GM21619 (cell line): ENCODE measurements at regions not wholly inside any gene's neighbourhood (a gene's known extent, or its start where the extent isn't known, plus 50 kb on each side); places are given as distances from the start of the nearest gene placed in this dataset.
"Not testable (repeated sequence)": the region's sequence is repeated elsewhere in the genome, so short reads cannot be mapped to it uniquely, and the experiment has no call there.

Experiments
- ATAC-seq: cut with Tn5 transposase; IDR thresholded peaks from one replicate; pipeline ENCODE4 v1.9.1; 2021; ENCODE audit not compliant: unreplicated experiment

DNA sequence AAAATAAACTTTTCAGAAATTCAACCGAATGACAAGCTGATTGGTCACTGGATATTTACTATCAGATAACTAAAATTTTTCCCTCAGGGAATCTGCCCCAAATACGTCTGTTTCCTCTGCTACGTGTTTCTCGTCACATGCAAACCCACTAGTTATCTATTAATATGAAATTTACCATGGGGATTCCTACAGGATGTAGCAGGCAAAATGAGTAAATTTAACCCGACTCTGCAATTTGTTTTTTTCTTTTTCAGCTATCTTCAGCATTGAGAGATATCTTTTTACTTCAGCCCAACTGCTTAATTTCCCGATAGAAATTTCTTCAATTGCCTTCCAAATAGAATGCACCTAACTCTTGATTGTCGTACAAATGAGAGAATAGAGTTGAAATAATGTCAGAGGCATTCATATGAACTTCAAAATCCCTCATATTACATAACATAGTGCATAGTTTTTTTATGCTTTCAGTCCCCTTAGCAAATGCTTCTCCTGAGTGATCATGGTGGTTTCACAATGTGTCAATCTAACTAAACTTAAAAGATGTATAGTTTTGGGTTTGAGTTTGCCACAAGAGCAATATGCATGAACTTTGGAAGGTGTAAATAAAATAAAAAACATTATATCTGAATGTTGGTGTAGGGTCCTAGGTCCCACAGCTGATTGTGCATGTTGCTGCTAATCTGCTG, 913.1 kb upstream of the GRIA3 start:
- no peak for ATAC-seq

DNA sequence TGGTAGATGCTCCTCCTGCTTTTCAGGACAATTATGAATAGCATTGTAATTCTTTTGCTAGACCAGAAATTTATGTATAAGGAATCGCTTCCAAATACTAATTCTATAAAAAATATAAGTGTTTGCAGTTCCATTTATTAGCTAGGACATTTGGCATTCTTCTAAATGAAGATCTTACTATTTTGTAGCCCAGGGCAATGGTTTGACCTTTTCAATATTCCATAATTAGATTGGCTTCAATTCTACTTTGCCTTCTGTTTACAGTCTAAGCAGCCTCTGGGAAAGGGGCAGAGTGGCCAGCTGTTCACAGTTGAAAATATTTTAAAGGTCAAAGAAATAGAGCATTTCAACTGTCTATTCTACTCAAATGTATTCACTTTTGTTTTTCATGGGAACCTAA, 912.1 kb upstream of the GRIA3 start:
- ATAC-seq: no peak

DNA sequence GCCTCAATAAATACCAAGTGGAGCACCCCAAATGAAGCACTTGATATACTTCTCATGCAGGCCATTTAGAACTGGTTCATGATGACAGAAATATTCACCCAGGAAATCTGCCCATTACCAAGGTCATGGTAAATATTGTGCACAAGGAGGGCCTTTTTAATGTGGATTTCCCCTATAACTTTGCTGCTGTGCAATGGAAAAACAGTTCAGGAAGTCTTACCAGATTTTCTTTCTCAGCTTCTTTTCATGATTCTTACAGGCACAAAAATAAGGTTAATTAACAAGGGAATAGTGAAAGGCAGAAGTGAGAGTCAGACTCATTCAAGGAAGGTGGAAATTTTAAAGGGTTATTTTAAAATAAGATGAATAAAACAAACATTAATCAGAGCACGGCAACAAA, 904.3 kb upstream of the GRIA3 start:
- no peak for ATAC-seq

DNA sequence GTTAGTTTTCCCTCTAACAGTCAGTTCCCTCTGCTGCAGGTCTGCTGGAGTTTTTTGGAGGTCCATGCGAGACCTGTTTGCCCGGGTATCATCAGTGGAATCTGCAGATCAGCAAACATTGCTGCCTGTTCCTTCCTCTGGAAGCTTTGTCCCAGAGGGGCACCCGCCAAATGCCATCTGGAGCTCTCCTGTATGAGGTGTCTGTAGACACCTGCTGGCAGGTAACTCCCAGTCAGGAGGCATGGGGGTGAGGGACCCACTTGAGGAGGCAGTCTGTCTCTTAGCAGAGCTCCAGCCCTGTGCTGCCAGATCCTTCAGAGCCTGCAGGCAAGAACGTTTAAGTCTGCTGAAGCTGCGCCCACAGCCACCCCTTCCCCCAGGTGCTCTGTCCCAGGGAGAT, 884.3 kb upstream of the GRIA3 start:
- ATAC-seq: not testable (repeated sequence)

DNA sequence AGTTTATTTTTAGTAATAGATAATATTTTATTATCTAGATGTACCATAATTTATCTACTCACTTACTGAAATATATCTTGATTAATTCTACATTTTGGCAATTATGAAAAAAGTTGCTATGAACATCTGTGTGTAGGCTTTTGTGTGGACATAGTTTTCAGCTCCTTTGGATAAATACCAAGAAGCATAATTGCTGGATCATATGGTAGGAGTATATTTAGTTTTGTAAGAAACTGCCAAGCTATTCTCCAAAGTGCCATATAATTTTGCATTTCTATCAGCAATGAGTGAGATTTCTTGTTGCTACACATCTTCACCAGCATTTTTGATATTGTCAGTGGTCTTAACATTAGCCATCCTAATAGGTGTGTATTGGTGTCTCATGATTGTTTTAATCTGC, 882.6 kb upstream of the GRIA3 start:
- no peak for ATAC-seq

DNA sequence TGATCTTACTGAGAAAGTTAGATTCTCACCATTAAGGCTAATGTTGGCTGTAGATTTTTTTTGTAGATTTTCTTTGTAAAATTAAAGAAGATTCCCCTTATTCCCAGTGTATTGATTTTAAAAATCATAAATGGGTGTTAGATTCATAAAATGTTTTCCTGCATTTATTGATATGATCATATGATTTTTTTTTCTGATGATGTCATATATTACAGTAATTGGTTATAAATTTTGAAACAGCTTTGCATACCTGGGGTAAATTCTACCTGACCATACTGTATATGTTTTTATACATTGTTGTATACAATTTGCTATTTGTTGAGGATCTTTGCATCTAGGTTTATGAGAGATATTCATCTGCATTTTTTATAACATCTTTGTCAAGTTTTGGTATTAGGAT, 880.3 kb upstream of the GRIA3 start:
- ATAC-seq: no peak

DNA sequence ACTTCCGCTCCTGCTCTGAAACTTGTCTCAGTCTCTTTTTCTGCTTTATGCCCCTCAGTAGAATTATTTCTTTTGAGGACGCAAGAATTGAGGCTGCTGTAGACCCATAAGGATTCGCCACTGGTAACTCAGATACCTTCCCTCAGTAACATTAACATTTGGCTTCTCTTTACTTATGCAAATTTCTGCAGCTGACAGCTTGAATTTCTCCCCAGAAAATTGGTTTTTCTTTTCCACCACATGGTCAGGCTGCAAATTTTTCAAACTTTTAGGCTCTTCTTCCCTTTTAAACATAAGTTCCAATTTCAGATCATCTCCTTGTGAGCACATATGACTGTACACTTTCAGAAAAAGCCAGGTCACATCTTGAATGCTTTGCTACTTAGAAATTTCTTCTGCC, 839.3 kb upstream of the GRIA3 start:
- ATAC-seq: no peak

DNA sequence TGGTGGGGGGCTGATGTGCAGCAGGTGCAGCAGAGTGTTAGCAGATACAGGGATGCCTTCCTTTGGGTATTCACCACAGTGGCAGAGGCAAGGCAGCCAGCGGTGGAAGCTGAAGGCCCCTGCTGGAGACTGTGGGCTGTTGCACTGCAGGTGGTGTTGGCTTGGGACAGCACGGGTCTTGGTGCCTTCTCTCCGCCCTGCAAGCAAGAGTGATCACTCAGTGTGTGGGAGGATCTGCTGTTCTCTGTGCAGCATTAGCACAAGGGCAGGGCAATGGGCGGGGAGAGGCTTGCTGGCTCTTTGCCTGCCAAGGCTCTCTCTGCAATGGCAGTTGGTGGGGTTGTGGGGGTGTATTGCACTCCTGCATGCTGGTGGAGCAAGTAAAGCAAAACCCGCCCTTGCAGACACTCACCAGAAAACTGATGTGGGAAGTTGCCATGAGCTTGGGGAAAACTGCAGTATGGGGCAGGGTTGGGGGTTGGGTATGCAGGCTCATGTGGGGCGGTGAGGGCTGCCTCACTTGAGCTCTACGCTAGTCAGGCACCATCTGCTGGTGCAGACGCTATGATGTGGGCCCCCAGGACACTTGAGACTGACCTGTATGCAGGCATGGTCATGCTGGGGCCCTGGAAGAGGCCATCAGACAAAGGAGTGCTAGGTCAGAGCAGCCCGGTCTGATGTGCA, 820.8 kb upstream of the GRIA3 start:
- ATAC-seq: no peak

DNA sequence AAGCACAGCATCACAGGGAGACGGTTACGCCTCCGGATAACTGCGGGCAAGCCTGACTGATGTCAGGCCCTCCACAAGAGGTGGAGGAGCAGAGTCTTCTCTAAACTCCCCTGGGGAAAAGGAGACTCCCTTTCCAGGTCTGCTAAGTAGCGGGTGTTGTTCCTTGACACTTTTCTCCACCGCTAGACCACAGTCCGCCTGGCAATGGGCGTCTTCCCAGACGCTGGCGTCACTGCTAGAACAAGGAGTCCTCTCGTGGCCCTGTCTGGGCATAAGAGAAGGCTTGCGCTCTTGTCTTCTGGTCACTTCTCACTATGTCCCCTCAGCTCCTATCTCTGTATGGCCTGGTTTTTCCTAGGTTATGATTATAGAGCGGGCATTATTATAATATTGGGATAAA, 808.5 kb upstream of the GRIA3 start:
- not testable (repeated sequence) for ATAC-seq

DNA sequence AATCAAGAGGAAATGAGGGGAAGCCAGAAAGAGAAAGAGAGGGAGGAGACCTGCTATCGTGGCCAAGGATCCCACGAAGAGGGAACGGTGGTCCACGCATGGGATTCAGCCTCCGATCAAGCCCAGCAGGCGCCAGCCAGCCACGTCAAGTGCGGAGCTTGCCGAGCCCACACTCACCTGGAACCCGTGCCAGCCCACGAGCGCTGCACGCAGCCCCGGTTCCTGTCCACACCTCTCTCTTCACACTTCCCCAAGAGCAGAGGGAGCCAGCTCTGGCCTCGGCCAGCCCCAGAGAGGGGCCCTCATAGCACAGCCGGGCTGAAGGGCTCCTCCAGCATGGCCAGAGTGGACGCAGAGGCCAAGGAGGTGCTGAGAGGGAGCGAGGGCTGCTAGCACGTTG, 795.1 kb upstream of the GRIA3 start:
- ATAC-seq: no peak

DNA sequence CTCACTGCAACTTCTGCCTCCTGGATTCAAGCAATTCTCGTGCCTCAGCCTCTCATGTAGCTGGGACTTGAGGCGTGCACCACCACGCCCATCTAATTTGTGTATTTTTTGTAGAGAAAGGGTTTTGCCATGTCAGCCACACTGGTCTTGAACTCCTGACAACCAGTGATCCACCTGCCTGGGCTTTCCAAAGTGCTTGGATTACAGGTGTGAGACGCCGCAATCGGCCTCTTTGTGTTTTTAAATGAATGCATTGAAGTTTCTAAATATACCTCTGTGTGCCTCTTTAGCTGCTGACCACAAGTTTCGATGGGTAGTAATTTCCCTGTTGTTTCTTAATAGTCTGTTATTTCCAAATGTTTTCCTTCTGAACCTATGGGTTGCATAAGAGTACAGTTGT, 765.3 kb upstream of the GRIA3 start:
- ATAC-seq: no peak

DNA sequence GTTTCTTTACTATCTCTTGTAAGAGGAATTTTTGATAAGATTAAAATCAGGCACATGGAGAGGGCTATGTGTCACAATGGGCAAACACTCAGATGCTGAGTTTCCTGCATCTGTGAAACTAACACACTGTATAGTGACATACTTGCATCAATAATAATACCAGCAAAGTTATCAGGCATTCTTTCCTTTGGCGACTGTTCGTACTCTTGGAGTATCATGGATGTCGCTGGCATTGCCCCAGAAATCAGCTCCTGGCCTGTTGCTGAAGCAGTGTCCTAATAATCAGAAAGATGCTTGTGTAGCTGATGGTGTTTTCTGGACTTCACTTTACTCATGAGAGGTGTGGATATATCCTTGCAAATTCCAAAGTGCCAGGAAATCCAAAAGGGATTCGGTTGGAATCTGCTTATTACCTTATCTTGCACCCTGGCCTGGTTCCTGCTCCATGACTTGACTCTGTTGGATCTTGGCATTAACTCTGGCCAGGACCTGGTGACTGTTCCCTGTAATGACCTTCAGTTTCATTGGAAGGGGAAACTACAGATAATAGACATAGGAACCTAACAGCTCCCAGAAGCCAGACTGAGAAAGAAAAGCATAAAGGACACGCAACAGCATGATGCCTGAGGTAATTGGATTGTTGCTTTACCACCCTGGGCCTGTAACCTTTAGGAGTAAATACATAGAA, 762.5 kb upstream of the GRIA3 start:
- no peak for ATAC-seq

DNA sequence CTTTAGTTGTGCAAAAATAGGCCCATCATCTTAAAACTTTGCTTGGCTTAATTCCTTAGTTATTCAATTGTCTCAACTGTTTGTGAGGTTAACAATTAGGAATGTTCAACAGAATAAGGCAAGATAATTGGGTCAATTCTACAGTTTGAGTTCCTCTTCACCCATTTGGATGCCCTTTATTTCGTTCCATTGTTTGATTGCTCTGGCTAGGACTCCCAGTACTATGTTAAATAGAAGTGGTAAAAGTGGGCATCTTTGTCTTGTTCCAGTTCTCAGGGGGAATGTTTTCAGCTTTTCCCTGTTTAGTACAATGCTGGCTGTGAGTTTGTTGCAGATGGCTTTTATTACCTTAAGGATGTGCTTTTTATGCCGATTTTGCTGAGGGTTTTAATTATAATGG, 761.5 kb upstream of the GRIA3 start:
- ATAC-seq: no peak

DNA sequence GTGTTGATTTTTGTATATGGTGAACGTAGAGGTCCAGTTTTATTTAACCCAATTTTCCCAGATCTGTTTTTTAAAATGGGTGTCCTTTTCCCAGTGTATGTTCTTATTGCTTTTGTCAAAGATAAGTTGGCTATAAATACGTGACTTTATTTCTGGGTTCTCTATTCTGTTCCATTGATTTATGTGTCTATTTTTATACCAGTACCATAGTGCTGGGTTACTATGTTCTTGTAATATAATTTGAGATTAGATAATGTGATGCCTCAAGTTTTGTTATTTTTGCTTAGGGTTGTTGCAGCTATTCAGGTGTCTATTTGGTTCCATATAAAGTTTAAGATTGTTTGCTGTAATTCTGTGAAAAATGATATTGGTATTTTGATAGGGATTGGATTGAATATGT, 749.1 kb upstream of the GRIA3 start:
- ATAC-seq: no peak

DNA sequence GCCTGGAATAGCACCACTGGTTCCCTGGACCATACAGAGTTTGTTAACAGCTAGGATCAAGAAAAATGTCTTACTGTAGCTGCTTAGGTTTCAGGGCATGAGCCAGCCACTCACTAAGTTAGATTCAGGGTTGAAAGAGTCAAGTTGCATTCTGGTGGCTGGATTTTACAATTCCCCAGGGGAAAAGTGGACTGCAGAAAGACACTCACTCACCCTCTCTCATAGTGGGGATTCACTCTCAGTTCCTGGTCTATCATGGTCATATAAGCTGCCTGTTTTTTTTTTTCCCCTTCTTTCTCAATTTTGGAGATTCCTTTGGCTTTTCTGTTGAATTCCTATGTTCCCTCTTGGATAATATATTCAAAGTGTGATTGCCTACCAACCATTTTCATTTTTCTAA, 744.2 kb upstream of the GRIA3 start:
- no peak for ATAC-seq

DNA sequence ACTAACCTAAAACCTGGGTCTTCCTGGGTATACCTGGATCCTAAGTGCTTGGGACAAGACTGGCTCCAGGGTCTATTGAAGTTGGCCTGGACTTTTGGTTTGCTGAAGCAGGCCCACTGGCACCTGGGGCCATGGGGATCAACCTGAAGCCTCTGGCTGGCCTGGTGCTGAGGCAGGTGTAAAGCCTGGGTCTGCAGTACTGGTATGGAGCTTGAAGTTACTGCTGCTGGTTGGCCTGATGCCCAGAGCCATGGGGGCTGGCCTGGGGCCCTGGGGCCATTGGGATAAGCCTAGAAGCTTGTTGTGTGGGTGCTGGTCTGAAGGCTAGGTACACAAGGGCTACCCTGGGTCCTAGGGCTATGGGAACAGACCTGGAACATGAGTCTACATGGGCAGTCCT, 743.2 kb upstream of the GRIA3 start:
- ATAC-seq: no peak

DNA sequence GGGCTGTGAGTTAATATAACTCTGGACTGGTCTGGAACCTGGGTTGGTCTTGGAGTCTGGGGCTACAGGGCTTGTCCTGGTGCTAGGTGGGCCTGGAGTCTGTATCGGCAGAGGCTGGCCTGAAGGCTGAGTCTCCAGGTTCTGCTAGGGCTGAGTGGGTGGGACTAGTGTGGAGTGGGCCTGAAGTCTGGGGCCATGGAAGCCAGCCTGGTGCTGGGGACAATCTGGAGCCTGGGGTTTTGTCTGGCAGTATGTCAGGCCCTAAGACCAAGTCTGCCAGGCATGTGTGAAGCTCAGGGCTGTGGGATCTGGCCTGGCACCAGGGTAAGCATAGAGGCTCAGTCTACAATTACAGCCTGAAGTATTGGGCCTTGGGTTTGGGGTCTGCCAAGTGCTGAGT, 742.6 kb upstream of the GRIA3 start:
- ATAC-seq: no peak

DNA sequence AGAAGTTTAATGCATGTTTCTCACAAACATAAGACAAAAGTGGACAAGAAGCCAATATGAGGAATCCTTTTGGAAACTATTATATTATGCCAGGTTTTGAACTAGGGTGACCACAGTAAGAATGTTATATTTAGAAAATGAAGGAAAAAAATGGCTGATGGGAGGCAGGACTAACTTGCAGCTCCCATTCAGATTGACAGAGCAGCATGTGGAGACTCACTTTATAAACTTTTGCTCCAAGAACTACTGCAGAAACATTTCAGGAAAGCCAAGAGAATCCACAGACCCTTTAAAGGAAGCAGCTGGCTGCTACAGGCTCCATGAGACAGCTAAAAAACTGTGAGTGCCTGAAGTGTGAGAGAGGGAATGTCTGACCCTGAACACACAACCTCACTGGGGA, 738.6 kb upstream of the GRIA3 start:
- no peak for ATAC-seq

DNA sequence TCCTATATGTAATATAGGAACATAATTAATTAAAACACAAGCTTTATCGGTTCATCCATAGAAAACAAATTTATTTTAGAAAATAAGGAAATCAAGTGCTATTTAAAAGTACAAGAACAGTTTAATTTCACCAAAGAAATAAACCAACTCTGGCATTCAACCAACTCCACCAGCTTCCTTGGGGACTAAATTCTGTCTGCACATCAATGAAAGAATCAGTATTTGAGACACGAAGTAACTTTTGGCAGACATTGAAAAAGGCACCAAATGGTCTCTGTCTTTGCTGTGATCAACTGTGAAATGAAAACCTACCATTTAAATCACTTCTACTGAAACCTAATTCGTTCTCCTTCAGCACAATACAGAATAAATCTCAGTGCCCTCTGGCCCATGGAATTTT, 719.7 kb upstream of the GRIA3 start:
- ATAC-seq: no peak

DNA sequence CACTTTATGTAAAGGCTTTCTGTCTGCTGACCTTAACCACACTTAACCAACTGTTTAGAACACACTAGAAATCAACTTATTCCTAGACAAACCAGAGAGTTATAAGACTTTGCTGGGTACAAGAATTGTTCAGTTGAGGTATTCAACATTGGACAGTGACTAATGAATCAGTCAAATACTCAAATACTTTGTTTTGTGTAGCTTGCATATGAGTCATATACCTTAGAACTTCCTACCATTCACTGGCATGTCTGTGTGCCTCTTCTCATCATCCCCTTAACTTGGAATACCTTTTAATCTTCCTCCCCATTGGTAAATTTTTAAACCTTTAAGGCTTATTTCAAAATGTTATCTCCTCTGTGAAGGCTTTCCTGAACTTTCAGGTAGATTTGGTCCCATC, 708.8 kb upstream of the GRIA3 start:
- ATAC-seq: no peak

DNA sequence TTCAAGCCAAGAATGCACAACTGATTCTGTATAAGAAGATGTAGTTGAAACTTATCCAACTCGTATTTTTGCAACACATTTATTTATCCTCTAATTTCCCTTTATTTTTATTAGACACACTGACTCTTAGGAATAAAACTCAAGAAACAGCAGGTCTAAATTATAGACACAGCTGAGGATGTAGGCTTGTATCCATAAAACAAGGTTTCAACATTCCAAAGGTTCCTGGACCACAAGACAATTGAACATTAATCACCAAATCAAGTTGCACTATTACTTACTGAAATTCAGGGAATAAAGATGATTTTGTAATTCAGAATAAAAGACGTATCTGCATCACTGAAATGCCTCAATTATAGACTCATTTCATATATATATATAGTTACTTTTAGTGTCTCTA, 683.5 kb upstream of the GRIA3 start:
- ATAC-seq: no peak

DNA sequence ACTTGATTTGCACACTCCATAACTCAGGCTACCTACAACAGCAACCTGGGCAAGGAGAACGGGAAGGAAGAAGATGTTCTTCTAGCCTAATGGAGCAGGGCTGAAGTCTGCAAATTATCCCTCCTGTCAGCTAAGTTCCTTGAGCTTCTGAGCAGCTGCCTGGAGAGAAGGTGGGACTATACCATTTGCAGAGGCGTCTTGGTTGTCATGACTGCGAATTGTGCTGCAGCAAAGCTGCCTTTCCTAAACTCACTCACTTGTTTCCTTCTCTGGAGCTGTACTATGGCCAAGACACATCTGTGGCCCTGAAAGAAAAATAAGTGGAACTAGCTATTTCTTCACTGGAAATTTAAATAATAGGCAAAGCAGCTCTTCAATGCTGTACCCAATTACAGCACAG, 682.4 kb upstream of the GRIA3 start:
- ATAC-seq: no peak

DNA sequence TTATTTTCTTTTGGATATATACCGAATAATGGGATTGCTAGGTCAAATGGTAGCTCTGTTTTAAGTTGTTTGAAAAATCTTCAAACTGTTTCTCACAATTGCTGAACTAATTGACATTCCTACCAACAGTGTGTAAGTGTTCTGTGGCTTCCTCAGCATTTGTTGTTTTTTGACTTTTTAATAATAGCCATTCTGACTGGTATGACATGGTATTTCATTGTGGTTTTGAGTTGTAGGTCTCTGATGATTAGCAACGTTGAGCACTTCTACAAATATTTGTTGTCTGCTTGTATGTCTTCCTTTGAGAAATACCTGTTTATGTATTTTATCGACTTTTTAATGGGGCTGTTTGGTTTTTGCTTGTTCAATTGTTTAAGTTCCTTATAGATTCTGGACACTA, 680.1 kb upstream of the GRIA3 start:
- ATAC-seq: no peak
